MM.1S (cell line): ENCODE measurements at regions not wholly inside any gene's neighbourhood (a gene's known extent, or its start where the extent isn't known, plus 50 kb on each side); places are given as distances from the start of the nearest gene placed in this dataset.

Experiments
- DNase-seq: peaks from one replicate; pipeline ENCODE4 v3.0.0-alpha.2; 2015
- H2AFZ ChIP-seq: fragments of 300-600 bp; sonication (generic); 2 replicates; pipeline ENCODE4 v1.6.0; 2016; ENCODE audit warnings: antibody characterized with exemption, low read length
- H3F3A ChIP-seq: fragments of 300-600 bp; sonication (generic); 2 replicates; pipeline ENCODE4 v1.6.1; 2016; ENCODE audit warnings: mild to moderate bottlenecking, antibody characterized with exemption, low read length, moderate library complexity, mixed read lengths; ENCODE audit not compliant: insufficient read depth
- H3K27ac ChIP-seq: fragments of 300-600 bp; sonication (generic); 2 replicates; pipeline ENCODE4 v1.5.1; 2016; ENCODE audit warnings: mild to moderate bottlenecking, low read length
- H3K27me3 ChIP-seq: fragments of 300-600 bp; sonication (generic); replicated peaks from 2 replicates; pipeline ENCODE4 v1.6.0; 2016; ENCODE audit warnings: low read length; ENCODE audit not compliant: insufficient read depth
- H3K36me3 ChIP-seq: fragments of 300-600 bp; sonication (generic); replicated peaks from 2 replicates; pipeline ENCODE4 v1.6.1; 2016; ENCODE audit warnings: mild to moderate bottlenecking, low read length, mixed read lengths; ENCODE audit not compliant: insufficient read depth
- H3K4me1 ChIP-seq: fragments of 300-600 bp; sonication (generic); 2 replicates; pipeline ENCODE4 v1.6.1; 2016; ENCODE audit warnings: low read length, mixed read lengths
- H3K4me2 ChIP-seq: fragments of 300-600 bp; sonication (generic); 2 replicates; pipeline ENCODE4 v1.6.0; 2016; ENCODE audit warnings: low read depth, low read length
- H3K4me3 ChIP-seq: fragments of 300-600 bp; sonication (generic); 2 replicates; pipeline ENCODE4 v1.5.1; 2016; ENCODE audit warnings: low read length, mixed read lengths
- H3K79me2 ChIP-seq: fragments of 300-600 bp; sonication (generic); 2 replicates; pipeline ENCODE4 v1.6.1; 2016; ENCODE audit warnings: mixed run types, low read length, mixed read lengths
- H3K9ac ChIP-seq: fragments of 300-600 bp; sonication (generic); 2 replicates; pipeline ENCODE4 v1.6.1; 2016; ENCODE audit warnings: low read length, mixed read lengths
- H3K9me2 ChIP-seq: fragments of 300-600 bp; sonication (generic); replicated peaks from 2 replicates; pipeline ENCODE4 v1.6.1; 2016; ENCODE audit warnings: mild to moderate bottlenecking, low read length, mixed read lengths; ENCODE audit not compliant: insufficient read depth
- H3K9me3 ChIP-seq: fragments of 300-600 bp; sonication (generic); replicated peaks from 2 replicates; pipeline ENCODE4 v1.6.1; 2016; ENCODE audit warnings: mild to moderate bottlenecking, low read length, mixed read lengths; ENCODE audit not compliant: insufficient read depth
- H4K20me1 ChIP-seq: fragments of 300-600 bp; sonication (generic); 2 replicates; pipeline ENCODE4 v1.6.1; 2016; ENCODE audit warnings: mild to moderate bottlenecking, low read length, moderate library complexity, mixed read lengths; ENCODE audit not compliant: insufficient read depth
- CTCF ChIP-seq: fragments of 300-600 bp; sonication (generic); IDR thresholded peaks from 2 replicates; pipeline ENCODE4 v1.5.1; 2016; ENCODE audit warnings: antibody characterized with exemption, low read length, mixed read lengths
- EZH2 ChIP-seq: fragments of 300-600 bp; sonication (generic); optimal IDR thresholded peaks from 2 replicates; pipeline ENCODE3; 2017; ENCODE audit warnings: low read depth, mild to moderate bottlenecking, antibody characterized with exemption, low read length, mixed read lengths
- EZH2phosphoT487 ChIP-seq: fragments of 300-600 bp; sonication (generic); IDR thresholded peaks from 2 replicates; pipeline ENCODE4 v1.6.1; 2018; ENCODE audit warnings: antibody characterized with exemption, low read length

- Histone ChIP-seq H3K4me1 (no peaks in the 10 kb centered on the region), H3K79me2 (no peaks in the 10 kb centered on the region), H3K4me3 (no peak overlapping the region), H4K20me1 (no peaks in the 10 kb centered on the region), H3F3A (no peaks in the 10 kb centered on the region), H3K27ac (no peak overlapping the region), H3K9me3 (no peaks in the 10 kb centered on the region), H2AFZ (no peak overlapping the region), H3K36me3 (no peaks in the 10 kb centered on the region), H3K27me3 (no peaks in the 10 kb centered on the region), H3K9me2 (no peaks in the 10 kb centered on the region), H3K4me2 (no peak overlapping the region), H3K9ac (no peak overlapping the region)
- no peak for DNase-seq
- TF ChIP-seq EZH2phosphoT487: no peak
- TF ChIP-seq CTCF: no peak
- TF ChIP-seq EZH2: no peak
Observed at GRCh38 chr2:19262150-19262549, 96.3 kb downstream of the OSR1 start.

- H3K4me1 ChIP-seq: no peaks in the 10 kb centered on the region
- DNase-seq: no peak
- no peaks in the 10 kb centered on the region for H3K9me3 ChIP-seq
- H3K27ac ChIP-seq: no peak overlapping the region
- no peak overlapping the region for H3K4me2 ChIP-seq
- H3K4me3 ChIP-seq: no peak overlapping the region
- TF ChIP-seq CTCF (no peak), EZH2phosphoT487 (no peak), EZH2 (no peak)
- H3K79me2 ChIP-seq: no peaks in the 10 kb centered on the region
- no peaks in the 10 kb centered on the region for H4K20me1 ChIP-seq
- no peaks in the 10 kb centered on the region for H3K27me3 ChIP-seq
- H3F3A ChIP-seq: no peaks in the 10 kb centered on the region
- no peaks in the 10 kb centered on the region for H3K36me3 ChIP-seq
- H2AFZ ChIP-seq: no peak overlapping the region
- no peak overlapping the region for H3K9ac ChIP-seq
- H3K9me2 ChIP-seq: no peaks in the 10 kb centered on the region
Observed at GRCh38 chr2:19261061-19261460, 97.4 kb downstream of the OSR1 start.

GRCh38 chr2:19256121-19256601 lies 102.3 kb downstream of the OSR1 start:
- no peak for DNase-seq

More at GRCh38 chr2:19256121-19256601, 102.3 kb downstream of the OSR1 start:
- Histone ChIP-seq H3K9me2 (no peaks in the 10 kb centered on the region), H3K4me2 (no peak overlapping the region), H4K20me1 (no peaks in the 10 kb centered on the region), H3K9me3 (no peaks in the 10 kb centered on the region), H3K79me2 (no peaks in the 10 kb centered on the region), H3F3A (no peaks in the 10 kb centered on the region), H2AFZ (no peak overlapping the region), H3K27me3 (no peaks in the 10 kb centered on the region), H3K9ac (no peak overlapping the region), H3K4me1 (no peaks in the 10 kb centered on the region), H3K27ac (no peak overlapping the region), H3K4me3 (no peak overlapping the region), H3K36me3 (no peaks in the 10 kb centered on the region)
- no peak for TF ChIP-seq EZH2phosphoT487
- no peak for TF ChIP-seq EZH2
- no peak for TF ChIP-seq CTCF
